ENCODE measurements at regions not wholly inside any gene's neighbourhood (a gene's known extent, or its start where the extent isn't known, plus 50 kb on each side); places are given as distances from the start of the nearest gene placed in this dataset.
"Not testable (repeated sequence)": the region's sequence is repeated elsewhere in the genome, so short reads cannot be mapped to it uniquely, and the experiment has no call there.

DNA sequence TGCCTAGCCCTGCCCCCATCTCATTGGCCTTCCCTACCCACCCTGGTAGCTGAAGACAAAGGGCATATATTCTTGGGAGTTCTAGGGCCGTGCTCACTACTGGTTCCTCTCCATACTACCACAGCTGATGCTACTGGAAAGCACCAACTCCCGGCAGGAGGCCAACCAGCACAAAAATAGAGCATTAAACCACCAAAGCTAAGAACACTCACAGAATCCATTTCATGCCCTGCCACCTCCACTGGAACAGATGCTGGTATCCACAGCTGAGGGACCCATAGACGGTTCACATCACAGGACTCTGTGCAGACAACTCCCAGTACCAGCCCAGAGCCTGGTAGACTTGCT, 170.4 kb downstream of the SEC23A start:
- TF ChIP-seq, protein P1, sequence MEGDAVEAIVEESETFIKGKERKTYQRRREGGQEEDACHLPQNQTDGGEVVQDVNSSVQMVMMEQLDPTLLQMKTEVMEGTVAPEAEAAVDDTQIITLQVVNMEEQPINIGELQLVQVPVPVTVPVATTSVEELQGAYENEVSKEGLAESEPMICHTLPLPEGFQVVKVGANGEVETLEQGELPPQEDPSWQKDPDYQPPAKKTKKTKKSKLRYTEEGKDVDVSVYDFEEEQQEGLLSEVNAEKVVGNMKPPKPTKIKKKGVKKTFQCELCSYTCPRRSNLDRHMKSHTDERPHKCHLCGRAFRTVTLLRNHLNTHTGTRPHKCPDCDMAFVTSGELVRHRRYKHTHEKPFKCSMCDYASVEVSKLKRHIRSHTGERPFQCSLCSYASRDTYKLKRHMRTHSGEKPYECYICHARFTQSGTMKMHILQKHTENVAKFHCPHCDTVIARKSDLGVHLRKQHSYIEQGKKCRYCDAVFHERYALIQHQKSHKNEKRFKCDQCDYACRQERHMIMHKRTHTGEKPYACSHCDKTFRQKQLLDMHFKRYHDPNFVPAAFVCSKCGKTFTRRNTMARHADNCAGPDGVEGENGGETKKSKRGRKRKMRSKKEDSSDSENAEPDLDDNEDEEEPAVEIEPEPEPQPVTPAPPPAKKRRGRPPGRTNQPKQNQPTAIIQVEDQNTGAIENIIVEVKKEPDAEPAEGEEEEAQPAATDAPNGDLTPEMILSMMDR (IDR thresholded peaks at IDR 0.05): not testable (repeated sequence)
- TF ChIP-seq EZH2, EZH2phosphoT487 (IDR thresholded peaks at IDR 0.05): not testable (repeated sequence)

Data from neural progenitor cell (in vitro differentiated cells).